Stimulated activated CD4-positive, alpha-beta T cell treated with anti-CD3 and anti-CD28 coated beads, Interleukin-2, amount 100 ng/mL, for 48 hours (primary cell): ENCODE measurements at regions not wholly inside any gene's neighbourhood (a gene's known extent, or its start where the extent isn't known, plus 50 kb on each side); places are given as distances from the start of the nearest gene placed in this dataset.
A peak's percentile ranks its signal among the peaks of the same experiment; 100 is the strongest.
"Not testable (repeated sequence)": the region's sequence is repeated elsewhere in the genome, so short reads cannot be mapped to it uniquely, and the experiment has no call there.

Experiments used
- DNase-seq, 2 donors: peaks; one replicate each; pipeline ENCODE4 v3.0.0-alpha.2; 2020

DNA sequence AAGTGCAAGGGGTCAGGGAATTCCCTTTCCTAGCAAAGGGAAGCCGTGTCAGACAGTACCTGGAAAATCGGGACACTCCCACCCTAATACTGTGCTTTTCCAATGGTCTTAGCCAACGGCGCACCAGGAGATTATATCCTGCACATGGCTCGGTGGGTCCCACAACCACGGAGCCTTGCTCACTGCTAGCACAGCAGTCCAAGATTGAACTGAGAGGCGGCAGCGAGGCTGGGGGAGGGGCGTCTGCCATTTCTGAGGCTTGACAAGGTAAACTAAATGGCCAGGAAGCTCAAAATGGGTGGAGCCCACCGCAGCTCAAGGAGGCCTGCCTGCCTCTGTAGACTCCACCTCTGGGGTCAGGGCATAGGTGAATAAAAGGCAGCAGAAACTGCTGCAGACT, 76.5 kb upstream of the LINC00632 start:
- DNase-seq = not testable (repeated sequence)

- no peak for DNase-seq
These were observed 101.4 kb upstream of the LINC00632 start for GRCh38 chrX:140608111-140608510.

DNA sequence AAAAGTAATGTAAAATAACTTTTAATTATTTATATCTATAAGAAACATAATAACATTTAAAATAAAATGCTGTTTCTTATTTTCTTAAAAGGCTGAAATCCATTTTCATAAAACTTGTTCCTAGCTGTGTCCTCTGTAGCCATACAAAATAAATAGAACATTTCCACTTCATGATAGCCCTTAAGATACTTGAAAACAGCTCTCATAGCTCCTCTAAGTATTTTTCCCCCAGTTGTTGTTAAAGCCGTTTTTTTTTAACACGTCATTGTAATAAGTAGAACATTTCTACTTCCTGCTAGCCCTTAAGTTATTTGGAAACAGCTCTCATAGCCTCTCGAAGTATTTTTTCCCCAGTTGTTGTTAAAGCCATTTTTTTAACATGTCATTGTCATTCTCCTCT, 97.3 kb upstream of the SOX3 start:
- no peak for DNase-seq

- no peak for DNase-seq
These were observed 95.0 kb upstream of the SOX3 start for GRCh38 chrX:140599851-140600250.

- DNase-seq = no peak
These were observed 84.8 kb upstream of the SOX3 start for GRCh38 chrX:140589657-140590056.

GRCh38 chrX:140586951-140587350, 82.1 kb upstream of the SOX3 start:
- DNase-seq = no peak

DNA sequence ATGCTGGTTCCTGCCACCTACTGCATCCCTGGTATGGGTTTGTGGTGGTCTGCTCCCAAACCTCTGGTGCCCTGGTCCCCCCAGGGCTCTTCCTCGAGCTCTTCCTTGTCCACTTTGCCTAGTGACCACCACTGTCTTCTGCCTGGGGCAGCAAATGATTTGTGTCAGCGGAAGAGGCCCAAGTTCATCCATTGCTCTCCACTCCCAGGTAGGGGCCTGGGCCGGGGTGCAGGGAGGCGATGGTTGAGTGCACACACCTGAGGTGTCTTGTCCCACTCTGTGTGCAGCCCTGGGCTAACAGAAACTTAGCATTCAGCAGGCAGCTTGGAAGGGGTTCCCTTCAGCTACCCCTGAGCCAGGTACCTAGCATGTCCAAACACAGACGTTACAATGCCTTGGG, 75.6 kb upstream of the SOX3 start:
- no peak for DNase-seq

- peak in 1 of 2 donors; percentile 16 for DNase-seq
These were observed 67.9 kb upstream of the SOX3 start for GRCh38 chrX:140572724-140573123.

DNA sequence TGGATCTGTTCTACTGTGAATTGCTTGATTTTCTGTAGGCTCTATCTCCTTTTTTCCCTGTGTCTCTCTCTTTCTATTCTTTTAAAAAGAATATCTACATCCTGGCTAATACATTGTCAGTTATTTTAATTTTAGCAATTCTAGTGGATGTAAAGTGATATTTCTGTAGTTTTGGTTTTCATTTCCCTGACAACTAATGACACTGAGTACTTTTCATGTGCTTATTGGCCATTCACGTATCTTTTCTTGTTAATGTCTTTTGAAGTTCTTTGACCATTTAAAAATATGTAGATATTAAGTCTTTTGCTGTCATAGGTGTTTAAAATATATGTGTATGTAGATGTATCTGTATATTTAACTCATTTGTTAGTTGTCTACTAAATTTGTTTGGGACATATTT, 59.0 kb upstream of the SOX3 start:
- no peak for DNase-seq
